H9 (cell line): ENCODE measurements at regions not wholly inside any gene's neighbourhood (a gene's known extent, or its start where the extent isn't known, plus 50 kb on each side); places are given as distances from the start of the nearest gene placed in this dataset.

Experiments
- DNase-seq: peaks from one replicate; pipeline ENCODE4 v3.0.0-alpha.2; 2017
- H2AFZ ChIP-seq: one replicate; pipeline ENCODE4 v1.6.1; 2013; ENCODE audit warnings: mild to moderate bottlenecking, low read length, control low read depth, moderate library complexity
- H2AK5ac ChIP-seq: 2 replicates; pipeline ENCODE4 v1.6.1; 2013; ENCODE audit warnings: low read length, control low read depth, mixed read lengths; ENCODE audit not compliant: insufficient read length
- H2BK120ac ChIP-seq: one replicate; pipeline ENCODE4 v1.6.1; 2013; ENCODE audit warnings: low read depth, mild to moderate bottlenecking, low read length, control low read depth, inconsistent platforms; ENCODE audit not compliant: poor library complexity, severe bottlenecking
- H2BK12ac ChIP-seq: 2 replicates; pipeline ENCODE4 v1.6.1; 2013; ENCODE audit warnings: low read length, control low read depth, mixed read lengths, low read depth; ENCODE audit not compliant: insufficient read length
- H2BK15ac ChIP-seq: 2 replicates; pipeline ENCODE4 v1.6.1; 2013; ENCODE audit warnings: low read depth, low read length, control low read depth
- H2BK20ac ChIP-seq: one replicate; pipeline ENCODE4 v1.6.1; 2013; ENCODE audit warnings: low read depth, mild to moderate bottlenecking, low read length, control low read depth, inconsistent platforms; ENCODE audit not compliant: poor library complexity, severe bottlenecking
- H2BK5ac ChIP-seq: 2 replicates; pipeline ENCODE4 v1.6.1; 2013; ENCODE audit warnings: low read length, control low read depth, mixed read lengths; ENCODE audit not compliant: insufficient read length
- H3K14ac ChIP-seq: 2 replicates; pipeline ENCODE4 v1.6.1; 2013; ENCODE audit warnings: low read length, control low read depth; ENCODE audit not compliant: insufficient read depth
- H3K18ac ChIP-seq: 2 replicates; pipeline ENCODE4 v1.6.1; 2013; ENCODE audit warnings: low read depth, mild to moderate bottlenecking, mixed read lengths, low read length, control low read depth; ENCODE audit not compliant: insufficient read length
- H3K23ac ChIP-seq: 2 replicates; pipeline ENCODE4 v1.6.1; 2013; ENCODE audit warnings: low read length, control low read depth, mixed read lengths, low read depth; ENCODE audit not compliant: insufficient read length
- H3K23me2 ChIP-seq: 2 replicates; pipeline ENCODE4 v1.6.1; 2013; ENCODE audit warnings: low read depth, mild to moderate bottlenecking, mixed read lengths, low read length, control low read depth; ENCODE audit not compliant: insufficient read length, poor library complexity, severe bottlenecking
- H3K27ac ChIP-seq: 2 replicates; pipeline ENCODE4 v1.5.1; 2013; ENCODE audit warnings: low read length, control low read depth, mixed read lengths, low read depth; ENCODE audit not compliant: insufficient read length
- H3K27me3 ChIP-seq: 2 replicates; pipeline ENCODE4 v1.6.1; 2013; ENCODE audit warnings: low read length, control low read depth, inconsistent platforms; ENCODE audit not compliant: insufficient read depth
- H3K4ac ChIP-seq: 2 replicates; pipeline ENCODE4 v1.6.1; 2013; ENCODE audit warnings: low read depth, mild to moderate bottlenecking, control low read depth, inconsistent platforms, low read length, moderate library complexity
- H3K4me1 ChIP-seq: 2 replicates; pipeline ENCODE4 v1.6.1; 2013; ENCODE audit warnings: low read length, control low read depth, inconsistent platforms; ENCODE audit not compliant: insufficient read depth
- H3K4me2 ChIP-seq: 2 replicates; pipeline ENCODE4 v1.6.1; 2013; ENCODE audit warnings: low read length, control low read depth, mixed read lengths; ENCODE audit not compliant: insufficient read length, insufficient read depth
- H3K56ac ChIP-seq: 2 replicates; pipeline ENCODE4 v1.6.1; 2013; ENCODE audit warnings: low read depth, mild to moderate bottlenecking, mixed read lengths, low read length, control low read depth; ENCODE audit not compliant: insufficient read length
- H3K79me1 ChIP-seq: 2 replicates; pipeline ENCODE4 v1.6.1; 2013; ENCODE audit warnings: low read depth, mild to moderate bottlenecking, moderate library complexity, low read length, control low read depth, inconsistent platforms; ENCODE audit not compliant: insufficient read depth, poor library complexity, severe bottlenecking
- H3K79me2 ChIP-seq: 2 replicates; pipeline ENCODE4 v1.6.1; 2013; ENCODE audit warnings: low read length, control low read depth, inconsistent platforms; ENCODE audit not compliant: insufficient read depth
- H3K9ac ChIP-seq: 2 replicates; pipeline ENCODE4 v1.6.1; 2013; ENCODE audit warnings: low read length, control low read depth, mixed read lengths; ENCODE audit not compliant: insufficient read length; ENCODE audit errors: extremely low read depth
- H3K9me3 ChIP-seq: one replicate; pipeline ENCODE4 v1.6.1; 2013; ENCODE audit warnings: low read depth, low read length, inconsistent platforms; ENCODE audit not compliant: control insufficient read depth
- H3T11ph ChIP-seq: one replicate; pipeline ENCODE4 v1.6.1; 2013; ENCODE audit warnings: mild to moderate bottlenecking, low read length, control low read depth, inconsistent platforms
- H4K20me1 ChIP-seq: one replicate; pipeline ENCODE4 v1.6.1; 2013; ENCODE audit not compliant: control insufficient read depth, insufficient read length, insufficient read depth
- H4K5ac ChIP-seq: 2 replicates; pipeline ENCODE4 v1.6.1; 2013; ENCODE audit warnings: low read depth, mild to moderate bottlenecking, mixed read lengths, low read length, control low read depth; ENCODE audit not compliant: insufficient read length
- H4K8ac ChIP-seq: replicated peaks from 2 replicates; pipeline ENCODE4 v1.6.1; 2013; ENCODE audit warnings: low read length, control low read depth, mixed read lengths, low read depth; ENCODE audit not compliant: insufficient read length
- H4K91ac ChIP-seq: 2 replicates; pipeline ENCODE4 v1.6.1; 2013; ENCODE audit warnings: low read depth, mild to moderate bottlenecking, moderate library complexity, mixed read lengths, low read length, control low read depth; ENCODE audit not compliant: insufficient read length
- H3K27ac Mint-ChIP-seq, 3 experiments: 2 replicates in 2 of 3; 3 replicates in 1 of 3; pipeline ENCODE4 v1.8.0; 2020 to 2021; ENCODE audit warnings: mixed read lengths in 3 of 3, mild to moderate bottlenecking in 1 of 3, moderate library complexity in 1 of 3
- H3K27me3 Mint-ChIP-seq: 2 replicates; pipeline ENCODE4 v1.8.0; 2021; ENCODE audit warnings: low read depth, mild to moderate bottlenecking, moderate library complexity, mixed read lengths
- H3K36me3 Mint-ChIP-seq, 3 experiments: 2 replicates in 2 of 3; 3 replicates in 1 of 3; pipeline ENCODE4 v1.8.0; 2020 to 2021; ENCODE audit warnings: low read depth in 3 of 3, mixed read lengths in 3 of 3; ENCODE audit not compliant: insufficient read depth in 1 of 3
- H3K4me1 Mint-ChIP-seq, 2 experiments: 2 replicates each; pipeline ENCODE4 v1.8.0; 2020; ENCODE audit warnings: mixed read lengths in 2 of 2
- H3K4me3 Mint-ChIP-seq, 2 experiments: 2 replicates in 1 of 2; 3 replicates in 1 of 2; pipeline ENCODE4 v1.8.0; 2020 to 2021; ENCODE audit warnings: mild to moderate bottlenecking in 2 of 2, mixed read lengths in 2 of 2, moderate library complexity in 1 of 2
- H3K9me3 Mint-ChIP-seq, 2 experiments: 2 replicates in 1 of 2; 3 replicates in 1 of 2; pipeline ENCODE4 v1.8.0; 2020; ENCODE audit warnings: mild to moderate bottlenecking in 2 of 2, mixed read lengths in 2 of 2, moderate library complexity in 1 of 2
- CTCF ChIP-seq: fragments of 200-600 bp; sonication (generic); conservative IDR thresholded peaks from 3 replicates; pipeline ENCODE4 v1.8.0; 2021; ENCODE audit warnings: antibody characterized with exemption, mild to moderate bottlenecking
- WGBS: extraction: QIAGEN DNeasy Blood & Tissue Kit; methylation state at CpG from one replicate; pipeline ENCODE4 v1.1.7; 2013; ENCODE audit warnings: missing lambda C conversion rate, low lambda C conversion rate, mixed read lengths; ENCODE audit not compliant: insufficient read length; ENCODE audit errors: extremely low coverage; 5-methylcytosine and 5-hydroxymethylcytosine counted together

GRCh38 chr10:129187331-129187730, 279.7 kb upstream of the MGMT start:
- no peaks in the 10 kb centered on the region for H3K79me1 ChIP-seq
- H3K27me3 ChIP-seq = no peaks in the 10 kb centered on the region
- H3K36me3 Mint-ChIP-seq = peaks cover 0 to 11% (median 5%) of the 10 kb centered on the region in 3 experiments; a peak in 3 of 7 replicates
- H3K4me1 ChIP-seq = no peaks in the 10 kb centered on the region
- H3K4me1 Mint-ChIP-seq = peaks cover 0 to 2% of the 10 kb centered on the region in 2 experiments; a peak in 1 of 4 replicates
- H4K91ac ChIP-seq = no peak overlapping the region
- no peak overlapping the region for H2BK12ac ChIP-seq
- no peak overlapping the region for H3K4me2 ChIP-seq
- H3K79me2 ChIP-seq = no peaks in the 10 kb centered on the region
- no peaks in the 10 kb centered on the region for H3K9me3 ChIP-seq
- H2AK5ac ChIP-seq = no peak overlapping the region
- no peak overlapping the region for H2BK15ac ChIP-seq
- H3K27ac Mint-ChIP-seq = no peak overlapping the region
- no peak overlapping the region for H2BK120ac ChIP-seq
- no peaks in the 10 kb centered on the region for H3K23me2 ChIP-seq
- DNase-seq = no peak
- no peak overlapping the region for H3K9ac ChIP-seq
- H3K4ac ChIP-seq = no peak overlapping the region
- H4K5ac ChIP-seq = no peak overlapping the region
- no peak overlapping the region for H3K56ac ChIP-seq
- no peak for TF ChIP-seq CTCF
- H4K8ac ChIP-seq = no peak overlapping the region
- no peak overlapping the region for H2BK20ac ChIP-seq
- H3K27me3 Mint-ChIP-seq = no peaks in the 10 kb centered on the region
- H3K9me3 Mint-ChIP-seq = peaks cover 9 to 14% of the 10 kb centered on the region in 2 experiments; a peak in 4 of 5 replicates
- no peak overlapping the region for H3T11ph ChIP-seq
- H2AFZ ChIP-seq = no peak overlapping the region
- WGBS = no CpG with 5 or more reads among the region's 2 CpGs
- H3K23ac ChIP-seq = no peak overlapping the region
- no peak overlapping the region for H3K4me3 Mint-ChIP-seq
- H3K14ac ChIP-seq = no peak overlapping the region
- no peak overlapping the region for H3K18ac ChIP-seq
- no peak overlapping the region for H3K27ac ChIP-seq
- no peak overlapping the region for H2BK5ac ChIP-seq
- no peaks in the 10 kb centered on the region for H4K20me1 ChIP-seq
